K562 (cell line): ENCODE measurements at regions not wholly inside any gene's neighbourhood (a gene's known extent, or its start where the extent isn't known, plus 50 kb on each side); places are given as distances from the start of the nearest gene placed in this dataset.

Source experiments
- ATAC-seq: fragments of 200-7000 bp; cut with Tn5 transposase; 3 replicates; pipeline ENCODE4 v1.9.1; 2020; ENCODE audit warnings: moderate library complexity
- BruUV-seq: library from RNA; stranded (reverse); fragments of 400-500 nt; replicated peaks from 2 replicates; lab custom pipeline; 2021; lab: Mats Ljungman, UMichigan
- CTCF ChIA-PET: fragments of 300-600 bp; formaldehyde crosslinking; extraction: SDS; loops from one replicate; lab custom pipeline; 2021; ENCODE audit warnings: low intra/inter-chr PET ratio; lab: Yijun Ruan, JAX
- POLR2A ChIA-PET: fragments of 300-600, 350-650 bp; sonication (Branson Sonifier 250); formaldehyde crosslinking; extraction: SDS; loops from one replicate; lab custom pipeline; 2021; ENCODE audit warnings: antibody characterized with exemption, inconsistent platforms; lab: Yijun Ruan, JAX
- DNase-seq, 4 experiments: peaks; one replicate each; pipeline versions ENCODE4 v3.0.0 to v3.0.0-alpha.2; 2011 to 2018; ENCODE audit warnings: low spot score in 3 of 4, mixed read lengths in 3 of 4; ENCODE audit errors: extremely low read depth in 1 of 4
- FAIRE-seq: peaks from 2 replicates; lab custom pipeline; 2011; peaks lifted over from hg19 to GRCh38; lab: Jason Lieb, UNC
- H2AFZ ChIP-seq: 2 replicates; pipeline ENCODE4 v1.6.0; 2011; ENCODE audit warnings: low read depth, low read length, control low read depth, inconsistent platforms
- H3K27ac ChIP-seq: fragments of 200-600 bp; 3 replicates; pipeline ENCODE4 v1.8.0; 2011; ENCODE audit warnings: low read depth, mild to moderate bottlenecking, control low read depth, inconsistent platforms, low read length, moderate library complexity, mixed read lengths; ENCODE audit errors: extremely low read depth
- H3K27me3 ChIP-seq, 2 experiments: fragments of 300-600 bp in 1 of 2; 2 replicates in 1 of 2; 3 replicates in 1 of 2; pipeline versions ENCODE4 v1.6.0 to v1.8.0; 2011; ENCODE audit warnings: inconsistent platforms in 2 of 2, low read length in 2 of 2, mild to moderate bottlenecking in 1 of 2, mixed read lengths in 1 of 2, moderate library complexity in 1 of 2; ENCODE audit not compliant: control insufficient read depth in 2 of 2, insufficient read depth in 2 of 2
- H3K36me3 ChIP-seq: fragments of 300-600 bp; 3 replicates; pipeline ENCODE4 v1.8.0; 2011; ENCODE audit warnings: mild to moderate bottlenecking, low read length, inconsistent platforms; ENCODE audit not compliant: control insufficient read depth, insufficient read depth
- H3K4me1 ChIP-seq, 2 experiments: fragments of 200-600 bp in 1 of 2; replicated peaks in 1 of 2; 2 replicates in 1 of 2; 3 replicates in 1 of 2; pipeline versions ENCODE4 v1.5.1 to v1.8.0; 2011; ENCODE audit warnings: inconsistent platforms in 2 of 2, low read length in 2 of 2, mild to moderate bottlenecking in 1 of 2, mixed read lengths in 1 of 2, moderate library complexity in 1 of 2; ENCODE audit not compliant: control insufficient read depth in 2 of 2, insufficient read depth in 2 of 2
- H3K4me2 ChIP-seq: 2 replicates; pipeline ENCODE4 v1.6.1; 2011; ENCODE audit warnings: low read length, control low read depth, inconsistent platforms, mixed read lengths; ENCODE audit not compliant: insufficient read depth
- H3K4me3 ChIP-seq: fragments of 200-600 bp; sonication (generic), shearing (Covaris generic); 2 replicates; pipeline ENCODE4 v1.5.1; 2016; ENCODE audit warnings: control low read depth, inconsistent platforms
- H3K79me2 ChIP-seq: fragments of 200-600 bp; 3 replicates; pipeline ENCODE4 v1.8.0; 2011; ENCODE audit warnings: low read length, inconsistent platforms; ENCODE audit not compliant: control insufficient read depth, insufficient read depth
- H3K9ac ChIP-seq, 2 experiments: 2 replicates each; pipeline versions ENCODE4 v1.6.0 to v1.6.1; 2011; ENCODE audit warnings: low read depth in 2 of 2, low read length in 2 of 2, control low read depth in 1 of 2, inconsistent platforms in 1 of 2, mild to moderate bottlenecking in 1 of 2, mixed read lengths in 1 of 2; ENCODE audit not compliant: insufficient read depth in 1 of 2
- H3K9me1 ChIP-seq: one replicate; pipeline ENCODE4 v1.6.0; 2011; ENCODE audit warnings: inconsistent platforms, mild to moderate bottlenecking, low read length, moderate library complexity; ENCODE audit not compliant: control insufficient read depth, insufficient read depth
- H3K9me3 ChIP-seq: replicated peaks from 2 replicates; pipeline ENCODE4 v1.5.1; 2011; ENCODE audit warnings: low read depth, low read length, inconsistent platforms; ENCODE audit not compliant: control insufficient read depth, insufficient read depth
- H4K20me1 ChIP-seq: replicated peaks from 2 replicates; pipeline ENCODE4 v1.6.1; 2011; ENCODE audit warnings: low read length, inconsistent platforms, mixed read lengths; ENCODE audit not compliant: control insufficient read depth, insufficient read depth
- BCL6 ChIP-seq: fragments of 250-450 bp; sonication (Bioruptor Pico); IDR thresholded peaks from 2 replicates; pipeline ENCODE4 v1.4.0; 2020
- FIP1L1 ChIP-seq: fragments of 200-400 bp; formaldehyde crosslinking; IDR thresholded peaks from 2 replicates; pipeline ENCODE4 v1.6.1; 2018; ENCODE audit warnings: mild to moderate bottlenecking, low read depth, low read length; ENCODE audit not compliant: poor library complexity, severe bottlenecking
- HDAC8 ChIP-seq: fragments of 450-650 bp; IDR thresholded peaks from 2 replicates; pipeline ENCODE4 v1.6.1; 2016; ENCODE audit warnings: mild to moderate bottlenecking, missing genetic modification characterization, moderate library complexity, missing compliant biosample characterization
- JUNB ChIP-seq: fragments of 450-650 bp; formaldehyde crosslinking; conservative IDR thresholded peaks from 2 replicates; pipeline ENCODE4 v1.4.0; 2020; ENCODE audit warnings: mild to moderate bottlenecking
- MAFG ChIP-seq: fragments of 450-650 bp; conservative IDR thresholded peaks from 2 replicates; pipeline ENCODE4 v1.6.1; 2016; ENCODE audit warnings: missing genetic modification characterization, missing compliant biosample characterization
- PURB ChIP-seq: sonication (generic); formaldehyde crosslinking; IDR thresholded peaks from 2 replicates; pipeline ENCODE4 v1.9.0; 2021; ENCODE audit warnings: low read depth, mild to moderate bottlenecking, missing genetic modification reagents
- ZNF324 ChIP-seq: fragments of 250-450 bp; sonication (Bioruptor Pico); IDR thresholded peaks from 2 replicates; pipeline ENCODE4 v1.4.0; 2020; ENCODE audit warnings: mild to moderate bottlenecking
- ZNF766 ChIP-seq: fragments of 200-800 bp; sonication (Bioruptor generic); conservative IDR thresholded peaks from 2 replicates; pipeline ENCODE4 v1.6.1; 2016; ENCODE audit warnings: missing genetic modification characterization, missing compliant biosample characterization
- WGBS: fragments of 100-300 bp; shearing (Covaris generic); methylation state at CpG from one replicate; pipeline ENCODE4 v1.1.6; 2016; ENCODE audit warnings: low coverage, mixed read lengths; ENCODE audit not compliant: insufficient coverage; ENCODE audit errors: missing lambda C conversion rate; 5-methylcytosine and 5-hydroxymethylcytosine counted together
- in situ Hi-C: fragments of 300-500 bp; cut with MboI; formaldehyde crosslinking; loops from 4 replicates; pipeline ENCODE4 v1.15.0; 2018; ENCODE audit warnings: inconsistent platforms, mixed read lengths
- intact Hi-C: fragments of 100-400 bp; cut with micrococcal nuclease; formaldehyde crosslinking; loops from 2 replicates; pipeline ENCODE4 v1.14.2; 2022

DNA sequence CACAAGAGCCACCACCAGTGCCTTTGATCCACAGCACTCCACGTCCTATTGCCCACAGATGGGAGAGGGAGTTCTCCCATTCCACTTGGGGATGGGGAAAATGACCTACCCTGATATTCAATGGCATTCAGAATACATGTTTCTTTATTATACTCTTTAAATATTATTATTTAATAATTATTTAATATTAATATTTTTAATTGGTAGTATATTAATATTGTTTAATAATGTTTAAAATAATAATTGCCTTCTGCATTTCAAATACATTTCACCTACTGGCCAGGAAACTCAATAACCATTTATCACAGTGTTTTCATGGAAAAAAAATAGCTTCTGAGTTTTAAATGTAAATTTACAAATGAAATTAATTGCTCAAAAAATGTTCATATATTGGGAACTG is 127.4 kb upstream of the G2E3 start:
- H3K4me2 ChIP-seq, result no peak overlapping the region
- ATAC-seq, result no peak
- no peaks in the 10 kb centered on the region for H3K36me3 ChIP-seq
- no peaks in the 10 kb centered on the region for H3K79me2 ChIP-seq
- no peak overlapping the region for H3K27ac ChIP-seq
- DNase-seq, result no peak
- ChIA-PET CTCF (no interaction called here), POLR2A (no interaction called here)
- intact Hi-C loops (no loop called here), in situ Hi-C loops (no loop called here)
- no peaks in the 10 kb centered on the region for H4K20me1 ChIP-seq
- H3K4me1 ChIP-seq, result no peaks in the 10 kb centered on the region
- H3K27me3 ChIP-seq, result no peaks in the 10 kb centered on the region
- H3K9ac ChIP-seq, result no peak overlapping the region
- 29% methylated on average over 1 of the region's 1 CpG for WGBS
- no peak overlapping the region for H2AFZ ChIP-seq
- H3K9me1 ChIP-seq, result no peaks in the 10 kb centered on the region
- no peak overlapping the region for H3K4me3 ChIP-seq
- TF ChIP-seq MAFG (tag) (no peak), BCL6 (CRISPR knock-in tag) (no peak), ZNF324 (no peak), PURB (no peak)
- no TSS peak for BruUV-seq
- FAIRE-seq, result no peak
- H3K9me3 ChIP-seq, result no peaks in the 10 kb centered on the region

DNA sequence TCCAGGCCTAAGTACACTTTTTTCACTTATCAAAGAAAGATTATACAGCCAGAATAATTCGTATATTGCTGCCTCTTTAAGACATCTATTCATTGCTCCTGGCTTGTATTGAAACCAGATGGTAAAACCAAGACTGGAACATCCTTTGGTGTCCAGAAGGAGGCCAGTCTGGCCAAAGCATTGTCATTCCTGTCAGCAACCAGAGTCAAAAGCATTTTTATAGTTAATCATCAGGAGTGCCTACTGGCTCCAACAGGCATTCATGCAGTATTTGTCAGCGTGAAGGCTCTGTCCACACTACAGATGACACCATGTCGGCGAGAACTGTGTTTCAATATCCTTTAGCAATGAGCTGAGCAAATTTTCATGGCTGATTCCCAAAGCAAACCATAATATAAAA is 118.0 kb upstream of the G2E3 start:
- Histone ChIP-seq H2AFZ (no peak overlapping the region), H3K4me3 (no peak overlapping the region), H3K9me3 (no peaks in the 10 kb centered on the region), H4K20me1 (no peaks in the 10 kb centered on the region), H3K27ac (no peak overlapping the region), H3K4me2 (no peak overlapping the region), H3K36me3 (no peaks in the 10 kb centered on the region), H3K27me3 (no peaks in the 10 kb centered on the region), H3K9ac (no peak overlapping the region), H3K9me1 (no peaks in the 10 kb centered on the region), H3K4me1 (no peaks in the 10 kb centered on the region), H3K79me2 (no peaks in the 10 kb centered on the region; the same call in 2 of the 3 replicates)
- no peak for DNase-seq
- FAIRE-seq, result no peak
- intact Hi-C loops, result no loop called here
- BruUV-seq, result no TSS peak
- ChIA-PET POLR2A (no interaction called here), CTCF (no interaction called here)
- ATAC-seq, result no peak
- 71% methylated on average over 4 of the region's 4 CpGs for WGBS
- in situ Hi-C loops, result no loop called here
- TF ChIP-seq HDAC8 (tag), result no peak
- TF ChIP-seq FIP1L1, result no peak
- TF ChIP-seq ZNF766 (CRISPR knock-in tag), result no peak
- TF ChIP-seq JUNB (CRISPR knock-in tag), result no peak
